HUES48 (cell line): ENCODE measurements at regions not wholly inside any gene's neighbourhood (a gene's known extent, or its start where the extent isn't known, plus 50 kb on each side); places are given as distances from the start of the nearest gene placed in this dataset.
"Not testable (repeated sequence)": the region's sequence is repeated elsewhere in the genome, so short reads cannot be mapped to it uniquely, and the experiment has no call there.

Experiments used
- H3K27ac ChIP-seq: one replicate; pipeline ENCODE4 v1.7.0; 2013; ENCODE audit warnings: low read depth, low read length, inconsistent platforms
- H3K27me3 ChIP-seq: 2 replicates; pipeline ENCODE4 v1.6.1; 2013; ENCODE audit warnings: mild to moderate bottlenecking, low read length; ENCODE audit not compliant: control insufficient read depth, insufficient read depth
- H3K36me3 ChIP-seq: 2 replicates; pipeline ENCODE4 v1.6.1; 2013; ENCODE audit warnings: low read length; ENCODE audit not compliant: control insufficient read depth, insufficient read depth
- H3K4me1 ChIP-seq: 2 replicates; pipeline ENCODE4 v1.6.1; 2013; ENCODE audit warnings: mild to moderate bottlenecking, low read length; ENCODE audit not compliant: control insufficient read depth, insufficient read depth
- H3K4me3 ChIP-seq: 2 replicates; pipeline ENCODE4 v1.5.1; 2013; ENCODE audit warnings: mild to moderate bottlenecking, low read depth, low read length
- H3K9ac ChIP-seq: 2 replicates; pipeline ENCODE4 v1.6.1; 2013; ENCODE audit warnings: mild to moderate bottlenecking, low read depth, low read length, moderate library complexity
- H3K9me3 ChIP-seq: 2 replicates; pipeline ENCODE4 v1.6.1; 2013; ENCODE audit warnings: low read length; ENCODE audit not compliant: control insufficient read depth, insufficient read depth

- Histone ChIP-seq H3K27me3 (no peaks in the 10 kb centered on the region), H3K4me1 (peaks cover 10% of the 10 kb centered on the region; the same call in 1 of the 2 replicates), H3K9ac (no peak overlapping the region)
Measured at GRCh38 chr22:49657974-49658590, 169.6 kb downstream of the BRD1 start.

GRCh38 chr22:49657275-49657973, 170.2 kb downstream of the BRD1 start:
- H3K27ac ChIP-seq = no peak overlapping the region
- no peak overlapping the region for H3K9ac ChIP-seq

More at GRCh38 chr22:49657974-49658590, 169.6 kb downstream of the BRD1 start:
- Histone ChIP-seq H3K9me3 (no peaks in the 10 kb centered on the region), H3K36me3 (no peaks in the 10 kb centered on the region), H3K27ac (no peak overlapping the region), H3K4me3 (no peak overlapping the region)

GRCh38 chr22:49656883-49657274, 170.8 kb downstream of the BRD1 start:
- not testable (repeated sequence) for H3K27me3 ChIP-seq, H3K4me3 ChIP-seq, H3K36me3 ChIP-seq, H3K9me3 ChIP-seq, H3K9ac ChIP-seq, H3K27ac ChIP-seq
- H3K4me1 ChIP-seq = peaks cover 10% of the 10 kb centered on the region; the same call in 1 of the 2 replicates

More at GRCh38 chr22:49657275-49657973, 170.2 kb downstream of the BRD1 start:
- Histone ChIP-seq H3K9me3 (no peaks in the 10 kb centered on the region), H3K36me3 (no peaks in the 10 kb centered on the region), H3K4me1 (peaks cover 10% of the 10 kb centered on the region; the same call in 1 of the 2 replicates), H3K4me3 (no peak overlapping the region), H3K27me3 (no peaks in the 10 kb centered on the region)

GRCh38 chr22:49656291-49656851, 171.3 kb downstream of the BRD1 start:
- Histone ChIP-seq H3K27me3 (no peaks in the 10 kb centered on the region), H3K4me1 (peaks cover 10% of the 10 kb centered on the region; the same call in 1 of the 2 replicates), H3K27ac (no peak overlapping the region), H3K9ac (no peak overlapping the region), H3K36me3 (no peaks in the 10 kb centered on the region), H3K4me3 (no peak overlapping the region), H3K9me3 (no peaks in the 10 kb centered on the region)

GRCh38 chr22:49655168-49655812, 172.4 kb downstream of the BRD1 start:
- no peak overlapping the region for H3K27ac ChIP-seq
- H3K4me3 ChIP-seq = no peak overlapping the region
- no peaks in the 10 kb centered on the region for H3K36me3 ChIP-seq
- H3K9ac ChIP-seq = no peak overlapping the region
- no peaks in the 10 kb centered on the region for H3K9me3 ChIP-seq
- H3K27me3 ChIP-seq = no peaks in the 10 kb centered on the region
- H3K4me1 ChIP-seq = peaks cover 10% of the 10 kb centered on the region; the same call in 1 of the 2 replicates

GRCh38 chr22:49650336-49651241, 177.1 kb downstream of the BRD1 start:
- H3K9me3 ChIP-seq = no peaks in the 10 kb centered on the region
- H3K27me3 ChIP-seq = no peaks in the 10 kb centered on the region

GRCh38 chr22:49649166-49650068, 178.3 kb downstream of the BRD1 start:
- no peaks in the 10 kb centered on the region for H3K36me3 ChIP-seq
- no peak overlapping the region for H3K9ac ChIP-seq
- no peaks in the 10 kb centered on the region for H3K4me1 ChIP-seq
- H3K4me3 ChIP-seq = no peak overlapping the region
- no peaks in the 10 kb centered on the region for H3K9me3 ChIP-seq
- no peak overlapping the region for H3K27ac ChIP-seq
- H3K27me3 ChIP-seq = no peaks in the 10 kb centered on the region

More at GRCh38 chr22:49650336-49651241, 177.1 kb downstream of the BRD1 start:
- Histone ChIP-seq H3K4me3 (no peak overlapping the region), H3K9ac (no peak overlapping the region), H3K4me1 (peaks cover 10% of the 10 kb centered on the region; the same call in 1 of the 2 replicates), H3K36me3 (no peaks in the 10 kb centered on the region), H3K27ac (no peak overlapping the region)

GRCh38 chr22:49648053-49648452, 179.6 kb downstream of the BRD1 start:
- Histone ChIP-seq H3K36me3 (no peaks in the 10 kb centered on the region), H3K27ac (no peak overlapping the region), H3K9ac (no peak overlapping the region), H3K4me1 (no peaks in the 10 kb centered on the region), H3K9me3 (no peaks in the 10 kb centered on the region), H3K4me3 (no peak overlapping the region), H3K27me3 (no peaks in the 10 kb centered on the region)

- no peaks in the 10 kb centered on the region for H3K4me1 ChIP-seq
- no peaks in the 10 kb centered on the region for H3K27me3 ChIP-seq
- no peak overlapping the region for H3K27ac ChIP-seq
- no peak overlapping the region for H3K4me3 ChIP-seq
- no peaks in the 10 kb centered on the region for H3K9me3 ChIP-seq
- no peaks in the 10 kb centered on the region for H3K36me3 ChIP-seq
- no peak overlapping the region for H3K9ac ChIP-seq
Measured at GRCh38 chr22:49647627-49648026, 180.0 kb downstream of the BRD1 start.
